Amniotic stem cell (primary cell): ENCODE measurements at regions not wholly inside any gene's neighbourhood (a gene's known extent, or its start where the extent isn't known, plus 50 kb on each side); places are given as distances from the start of the nearest gene placed in this dataset.

Experiments
- DNase-seq: peaks from one replicate; lab custom pipeline; 2025; lab: John Stamatoyannopoulos, UW

- DNase-seq = no peak
Observed at GRCh38 chr3:194805546-194805945, 119.9 kb downstream of the FAM43A start.

GRCh38 chr3:194806991-194807630 is 121.4 kb downstream of the FAM43A start:
- no peak for DNase-seq

GRCh38 chr3:194808640-194809097 is 123.0 kb downstream of the FAM43A start:
- no peak for DNase-seq

- DNase-seq = no peak
Observed at GRCh38 chr3:194809382-194809781, 123.7 kb downstream of the FAM43A start.

GRCh38 chr3:194810076-194810475 is 124.4 kb downstream of the FAM43A start:
- no peak for DNase-seq

- DNase-seq = no peak
Observed at GRCh38 chr3:194811118-194811517, 125.4 kb downstream of the FAM43A start.

GRCh38 chr3:194812176-194812575 is 126.5 kb downstream of the FAM43A start:
- no peak for DNase-seq

- no peak for DNase-seq
Observed at GRCh38 chr3:194814878-194815357, 129.2 kb downstream of the FAM43A start.

GRCh38 chr3:194816748-194817591 is 131.3 kb downstream of the FAM43A start:
- no peak for DNase-seq

- DNase-seq = no peak
Observed at GRCh38 chr3:194817592-194817930, 131.9 kb downstream of the FAM43A start.

- DNase-seq = no peak
Observed at GRCh38 chr3:194817936-194818335, 132.3 kb downstream of the FAM43A start.

- no peak for DNase-seq
Observed at GRCh38 chr3:194824100-194824499, 138.4 kb downstream of the FAM43A start.

- no peak for DNase-seq
Observed at GRCh38 chr3:194824701-194825111, 139.0 kb downstream of the FAM43A start.

- no peak for DNase-seq
Observed at GRCh38 chr3:194826594-194826993, 140.9 kb downstream of the FAM43A start.

GRCh38 chr3:194827486-194827885 is 141.8 kb downstream of the FAM43A start:
- no peak for DNase-seq

- DNase-seq = no peak
Observed at GRCh38 chr3:194828116-194828515, 142.4 kb downstream of the FAM43A start.

GRCh38 chr3:194828926-194829325 is 143.2 kb downstream of the FAM43A start:
- DNase-seq = no peak

- DNase-seq = no peak
Observed at GRCh38 chr3:194830401-194830800, 144.7 kb downstream of the FAM43A start.

GRCh38 chr3:194830978-194831377 is 145.3 kb downstream of the FAM43A start:
- no peak for DNase-seq

GRCh38 chr3:194832346-194833104 is 146.8 kb downstream of the FAM43A start:
- no peak for DNase-seq

- no peak for DNase-seq
Observed at GRCh38 chr3:194833114-194833910, 147.6 kb downstream of the FAM43A start.

- no peak for DNase-seq
Observed at GRCh38 chr3:194836661-194837060, 151.0 kb downstream of the FAM43A start.
